Hematopoietic multipotent progenitor cell treated with erythropoietin and hydrocortisone succinate and interleukin-3 and kit ligand, for 17 days (in vitro differentiated cells): ENCODE measurements at regions not wholly inside any gene's neighbourhood (a gene's known extent, or its start where the extent isn't known, plus 50 kb on each side); places are given as distances from the start of the nearest gene placed in this dataset.

Source experiments
- DNase-seq: peaks from one replicate; pipeline ENCODE4 v3.0.0-alpha.2; 2015; ENCODE audit warnings: low spot score

GRCh38 chr12:89821896-89822295 is 113.3 kb upstream of the ATP2B1 start:
- no peak for DNase-seq

DNA sequence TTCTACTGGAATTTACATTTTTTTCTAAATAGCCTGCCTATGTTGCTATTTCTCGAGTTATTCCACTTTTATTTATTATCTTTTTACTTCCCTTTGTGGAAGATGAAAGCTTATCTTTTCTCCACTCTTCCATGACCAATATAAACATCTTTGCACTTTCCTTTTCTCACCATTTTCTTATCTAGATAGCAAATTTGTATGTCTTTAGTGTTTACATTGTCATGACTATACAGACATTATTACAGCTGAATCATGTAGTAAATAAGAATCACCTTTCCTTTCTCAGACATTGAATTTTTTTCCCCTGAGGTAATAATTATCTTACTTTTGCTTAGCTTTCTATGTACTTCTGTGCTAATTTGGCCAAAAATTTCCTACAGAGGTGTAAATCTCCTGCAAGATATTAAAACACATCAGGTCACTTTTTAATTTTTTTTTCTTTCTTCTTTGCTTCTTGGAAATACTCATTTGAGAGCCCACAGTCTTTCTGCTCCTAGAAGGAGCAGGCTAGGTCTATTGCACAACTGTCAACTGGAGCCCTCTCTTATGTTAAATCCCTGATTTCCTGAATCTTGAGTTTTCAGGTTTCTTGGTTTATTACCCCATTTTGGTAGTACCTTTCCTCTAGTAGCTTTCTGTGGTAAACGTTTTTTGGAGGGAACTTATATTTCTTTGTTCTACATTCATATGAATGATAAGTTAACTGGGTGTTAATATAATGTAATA is 109.0 kb upstream of the ATP2B1 start:
- no peak for DNase-seq

DNA sequence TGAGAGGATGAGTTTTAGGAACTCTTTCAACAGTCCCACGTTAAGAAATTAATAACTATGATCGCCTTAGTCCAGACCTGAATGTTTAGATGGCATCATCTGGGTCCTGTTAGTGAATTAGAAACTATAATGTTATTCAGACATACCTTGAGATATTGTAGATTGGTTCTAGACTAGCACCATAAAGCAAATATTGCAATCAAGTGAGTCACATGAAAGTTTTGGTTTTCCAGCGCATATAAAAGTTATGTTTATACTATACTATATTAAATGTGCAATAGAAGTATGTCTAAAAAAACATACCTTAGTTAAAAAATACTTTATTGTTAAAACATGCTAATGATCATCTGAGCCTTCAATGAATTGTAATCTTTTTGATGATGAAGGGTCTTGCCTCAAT is 106.6 kb upstream of the ATP2B1 start:
- DNase-seq, result no peak

- DNase-seq, result no peak
Observed at GRCh38 chr12:89803412-89803811, 94.8 kb upstream of the ATP2B1 start.

GRCh38 chr12:89801284-89801683 is 92.6 kb upstream of the ATP2B1 start:
- no peak for DNase-seq

- DNase-seq, result peak; percentile 68
Observed at GRCh38 chr12:89800435-89800834, 91.8 kb upstream of the ATP2B1 start.

DNA sequence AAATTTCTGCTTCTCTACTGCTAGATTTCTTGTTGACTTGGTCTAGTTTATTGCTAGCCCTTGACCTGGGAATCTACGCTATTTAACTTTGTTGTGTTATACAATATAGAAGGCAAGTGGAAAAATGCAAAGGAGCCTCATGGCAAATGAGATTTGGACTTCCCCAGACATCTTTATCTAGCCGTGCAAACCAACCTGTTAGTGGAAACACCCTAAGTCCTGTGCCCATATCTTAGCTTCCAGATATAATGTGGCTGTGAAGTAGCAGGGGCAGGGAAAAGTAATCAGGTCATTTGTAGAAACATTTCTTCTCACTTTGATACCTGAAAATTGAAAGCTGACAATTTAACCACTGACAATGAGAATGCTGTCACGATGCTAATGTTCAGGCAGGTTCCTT is 90.7 kb upstream of the ATP2B1 start:
- peak; percentile 73 for DNase-seq

DNA sequence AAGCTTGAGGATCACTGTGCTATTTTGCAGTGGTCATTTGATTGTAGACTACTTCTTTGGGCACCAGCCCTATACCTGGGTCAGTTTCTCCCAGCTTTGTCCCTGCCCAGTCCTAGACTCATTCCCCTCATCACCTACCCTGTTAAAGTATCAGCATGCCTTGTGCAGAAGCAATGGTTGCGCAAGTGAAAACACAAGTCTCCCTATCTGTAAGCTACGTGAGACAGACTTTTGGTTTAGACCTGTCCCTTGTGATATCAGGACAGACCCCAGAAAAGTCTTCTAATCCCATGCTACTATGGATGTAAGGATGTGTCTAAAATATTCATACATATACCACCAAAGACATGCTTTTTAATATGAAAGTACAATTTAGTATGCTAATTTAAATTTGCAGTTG is 88.8 kb upstream of the ATP2B1 start:
- peak; percentile 38 for DNase-seq

DNA sequence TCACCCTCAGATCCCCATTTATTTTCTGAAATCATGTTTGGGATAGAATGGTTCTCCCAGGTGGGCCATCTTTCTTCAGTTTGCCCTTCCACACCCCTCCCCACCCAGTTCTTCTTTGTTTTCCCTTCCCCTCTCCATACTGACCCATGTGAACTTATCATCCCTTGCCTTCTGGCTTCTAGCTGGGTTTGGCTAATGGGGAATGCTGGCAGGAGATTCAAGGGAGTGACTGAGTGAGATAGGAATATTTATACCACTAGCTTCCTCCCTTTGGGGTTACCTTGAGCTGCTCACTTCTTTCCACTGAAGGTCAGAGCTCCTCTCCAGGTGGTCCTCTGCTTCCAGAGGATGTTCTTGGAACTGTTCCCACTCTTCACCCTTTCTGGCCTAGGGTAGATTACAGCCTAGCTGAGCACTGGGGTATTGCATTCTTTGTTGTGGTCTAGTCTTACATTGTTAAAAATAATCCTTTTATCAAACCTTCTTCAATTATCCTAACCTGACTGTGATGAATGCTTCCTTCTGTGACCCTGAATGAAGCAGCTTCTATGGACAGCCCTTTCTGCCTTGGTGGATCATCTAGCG is 88.3 kb upstream of the ATP2B1 start:
- DNase-seq, result peak; percentile 35

DNA sequence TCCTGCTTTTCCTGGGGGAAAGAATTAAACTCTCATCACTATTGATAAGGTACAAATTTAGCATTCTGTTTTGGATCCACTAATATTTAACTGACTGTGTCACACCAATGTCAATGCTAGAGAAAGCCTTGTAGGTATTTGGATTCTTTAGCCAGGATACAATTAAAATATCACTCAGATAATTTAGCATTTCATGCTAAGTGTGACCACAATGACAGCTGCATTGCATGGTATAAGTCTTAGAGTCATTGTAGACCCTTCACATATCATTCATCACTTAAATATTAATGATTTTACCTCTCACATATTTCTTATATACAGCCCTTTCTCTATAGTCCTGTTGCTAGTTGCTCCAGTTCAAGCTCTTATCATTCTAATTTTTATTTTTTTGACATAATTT is 85.3 kb upstream of the ATP2B1 start:
- no peak for DNase-seq

DNA sequence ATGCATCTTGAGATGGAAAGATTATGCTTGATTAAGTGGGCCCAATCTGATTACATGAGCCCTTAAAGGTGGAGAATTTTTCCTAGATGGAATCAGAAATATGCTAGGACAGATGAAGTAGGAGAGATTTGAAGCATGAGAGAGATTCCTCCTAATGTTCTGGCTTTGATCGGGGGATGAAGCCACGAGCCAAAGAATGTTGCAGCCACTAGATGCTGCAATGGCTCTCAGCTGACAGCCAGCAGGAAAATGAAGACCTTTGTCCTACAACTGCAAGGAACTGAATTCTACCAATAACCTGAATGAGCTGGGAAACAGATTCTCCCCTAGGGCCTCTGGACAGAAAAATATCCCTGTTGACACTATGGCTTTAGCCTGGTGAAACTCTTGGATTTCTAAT is 82.6 kb upstream of the ATP2B1 start:
- DNase-seq, result no peak

GRCh38 chr12:89789862-89790261 is 81.2 kb upstream of the ATP2B1 start:
- DNase-seq, result no peak

- no peak for DNase-seq
Observed at GRCh38 chr12:89787763-89788162, 79.1 kb upstream of the ATP2B1 start.

- DNase-seq, result no peak
Observed at GRCh38 chr12:89786177-89786810, 77.7 kb upstream of the ATP2B1 start.

DNA sequence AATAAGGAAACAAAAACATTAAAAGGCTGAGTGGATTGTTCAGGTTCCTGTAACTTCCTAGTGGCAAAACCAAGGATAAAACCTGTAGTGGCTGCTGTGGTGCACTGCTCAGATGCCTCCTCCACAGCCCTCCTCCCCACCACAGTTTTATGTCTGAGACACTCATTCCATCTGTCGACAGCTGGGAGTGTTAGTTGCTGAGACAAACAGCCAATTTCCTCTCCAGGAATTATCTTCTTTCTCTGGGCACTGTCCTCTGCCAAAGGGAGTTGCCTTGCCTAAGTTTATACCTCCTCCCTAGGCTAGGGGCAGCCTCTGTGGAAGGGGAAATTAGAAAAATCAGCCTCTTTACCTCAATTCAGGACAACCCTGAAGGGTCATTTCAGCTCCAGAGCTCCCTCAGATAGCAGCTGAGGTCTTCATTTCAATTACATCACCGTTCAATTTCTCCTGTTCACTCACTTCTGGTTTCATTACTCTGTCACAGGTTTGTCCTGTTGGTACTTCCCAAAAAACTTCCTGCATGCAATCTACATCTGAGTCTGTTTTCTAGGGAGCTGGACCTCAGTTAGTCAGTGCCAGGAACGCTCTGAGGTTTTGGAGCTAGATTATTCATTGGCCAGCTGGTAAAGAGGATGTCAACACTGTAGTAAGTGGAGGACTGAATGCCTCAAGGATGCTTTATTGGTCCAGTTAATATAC is 74.9 kb upstream of the ATP2B1 start:
- DNase-seq, result no peak

GRCh38 chr12:89782807-89783206 is 74.2 kb upstream of the ATP2B1 start:
- DNase-seq, result no peak

DNA sequence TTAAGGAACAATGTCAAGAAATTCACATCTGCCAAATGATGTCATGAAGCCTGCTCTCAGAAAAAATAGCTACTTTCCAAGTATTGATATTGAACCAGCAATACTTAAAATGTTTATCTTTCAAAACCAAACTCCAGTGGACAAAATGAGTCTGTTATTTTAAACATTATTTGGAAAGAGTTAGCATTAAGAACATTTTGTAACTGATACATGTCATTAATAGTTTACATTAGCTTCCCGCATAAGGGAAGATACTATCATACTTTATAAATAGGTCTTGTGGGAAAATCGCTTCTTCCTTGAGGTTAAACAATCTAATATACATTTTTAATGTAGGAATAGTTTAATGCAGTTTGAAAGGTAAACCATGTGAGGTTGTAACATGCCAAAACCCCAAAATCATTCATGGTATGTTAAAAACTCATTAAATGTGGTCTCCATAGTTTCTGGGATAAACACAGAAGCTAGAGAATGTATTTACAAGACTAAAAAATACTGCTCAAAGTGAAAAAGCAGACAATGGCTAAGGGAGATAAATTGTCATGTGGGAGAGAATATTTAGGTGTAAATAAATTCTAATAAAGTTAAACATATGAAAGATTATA is 73.4 kb upstream of the ATP2B1 start:
- no peak for DNase-seq

- no peak for DNase-seq
Observed at GRCh38 chr12:89781156-89781555, 72.5 kb upstream of the ATP2B1 start.

- no peak for DNase-seq
Observed at GRCh38 chr12:89779090-89779489, 70.5 kb upstream of the ATP2B1 start.

- no peak for DNase-seq
Observed at GRCh38 chr12:89777733-89778379, 69.2 kb upstream of the ATP2B1 start.

DNA sequence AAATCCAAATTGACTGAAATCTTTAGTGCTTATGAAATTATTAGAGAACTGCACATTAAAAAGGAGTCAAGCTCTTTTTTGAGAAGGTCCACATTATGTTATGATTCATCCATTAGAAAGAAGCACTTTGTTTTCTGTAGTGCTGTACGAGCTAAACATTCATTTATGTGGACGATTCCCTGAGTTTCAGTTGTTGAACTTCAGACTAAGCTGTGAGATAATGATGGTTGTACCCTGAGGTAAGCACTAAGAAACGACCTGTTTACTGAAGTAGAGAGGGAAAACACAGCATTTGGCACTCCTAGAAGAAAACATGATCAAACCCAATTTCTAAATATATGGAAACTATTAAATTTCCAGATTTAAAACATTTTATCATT is 67.3 kb upstream of the ATP2B1 start:
- no peak for DNase-seq
